GM19239 (cell line): ENCODE measurements at regions not wholly inside any gene's neighbourhood (a gene's known extent, or its start where the extent isn't known, plus 50 kb on each side); places are given as distances from the start of the nearest gene placed in this dataset.
"Not testable (repeated sequence)": the region's sequence is repeated elsewhere in the genome, so short reads cannot be mapped to it uniquely, and the experiment has no call there.

Experiments
- DNase-seq: peaks from one replicate; pipeline ENCODE4 v3.0.0; 2011; ENCODE audit warnings: low spot score; ENCODE audit not compliant: insufficient read length
- FAIRE-seq: peaks from 2 replicates; lab custom pipeline; 2011; peaks lifted over from hg19 to GRCh38; lab: Jason Lieb, UNC

- DNase-seq (peak; percentile 36), FAIRE-seq (peak; percentile 62)
Measured at GRCh38 chr9:96071076-96071814, 195.8 kb downstream of the ERCC6L2 start.

DNA sequence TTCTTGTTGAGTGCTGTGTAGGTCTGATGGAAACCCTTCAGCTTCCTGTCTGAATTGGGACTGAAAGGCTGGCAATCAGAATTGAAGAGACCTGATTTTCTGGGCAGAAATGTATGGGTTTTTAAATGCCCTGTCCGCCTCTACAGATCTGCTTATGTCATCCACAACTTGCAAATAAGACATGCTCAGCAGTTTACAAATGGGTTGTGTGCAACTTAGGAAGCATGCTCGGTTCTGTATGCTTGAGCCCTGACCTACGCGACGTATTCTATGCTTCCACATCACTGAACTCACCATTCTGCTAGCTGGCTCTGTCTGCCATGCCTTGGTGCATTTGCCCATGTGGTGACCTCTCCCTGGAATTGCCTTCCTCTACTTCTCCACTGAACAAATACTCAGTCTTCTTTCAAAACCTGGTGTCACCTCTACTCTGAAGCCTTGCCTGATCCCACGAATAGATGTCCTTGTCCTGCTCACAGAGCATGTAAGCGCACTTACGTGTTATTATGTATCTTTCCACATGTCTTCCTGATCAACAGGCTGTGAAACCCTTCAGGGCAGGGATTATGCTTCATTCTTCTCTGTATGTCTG lies 194.2 kb downstream of the ERCC6L2 start:
- FAIRE-seq (no peak), DNase-seq (no peak)

DNA sequence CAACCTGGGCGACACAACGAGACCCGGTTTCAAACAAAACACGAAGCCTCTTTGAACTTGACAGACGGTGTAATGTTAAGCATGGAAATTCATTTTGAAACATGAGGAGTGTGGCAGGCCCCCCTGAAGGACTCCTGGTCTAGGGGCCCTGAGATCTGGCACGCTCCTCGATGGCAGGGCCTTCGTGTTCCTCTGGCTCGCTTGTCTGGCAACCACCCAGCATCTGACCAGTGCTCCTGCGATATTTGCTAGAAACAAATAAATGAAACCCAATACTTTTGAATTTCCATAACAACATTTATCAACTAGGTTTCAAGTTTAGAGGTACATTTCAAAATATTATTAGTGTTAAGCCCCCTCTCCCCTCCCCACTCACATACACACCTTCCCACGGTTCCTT lies 193.0 kb downstream of the ERCC6L2 start:
- DNase-seq (no peak), FAIRE-seq (no peak)

GRCh38 chr9:96067600-96067999 lies 192.1 kb downstream of the ERCC6L2 start:
- DNase-seq (no peak), FAIRE-seq (no peak)

DNA sequence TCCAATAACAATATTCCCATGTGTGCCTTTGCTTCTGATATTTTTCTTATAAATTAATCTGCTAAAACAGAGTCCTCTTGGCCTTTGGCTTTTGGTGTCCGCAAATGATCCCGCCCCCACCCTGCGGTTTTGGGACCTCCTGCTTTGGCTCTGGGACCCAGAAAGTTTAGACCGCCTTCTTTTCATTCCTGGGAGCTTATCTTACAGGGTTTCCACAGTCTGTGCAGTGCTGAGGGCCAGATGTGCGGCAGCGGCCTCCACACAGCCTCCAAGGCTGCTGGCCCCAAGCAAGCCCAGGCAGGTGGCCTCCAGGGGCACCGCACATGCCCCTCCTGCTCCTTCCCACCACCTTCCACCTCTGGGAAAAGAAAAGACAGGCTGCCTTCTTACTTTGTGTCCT lies 191.5 kb downstream of the ERCC6L2 start:
- FAIRE-seq, result no peak

DNA sequence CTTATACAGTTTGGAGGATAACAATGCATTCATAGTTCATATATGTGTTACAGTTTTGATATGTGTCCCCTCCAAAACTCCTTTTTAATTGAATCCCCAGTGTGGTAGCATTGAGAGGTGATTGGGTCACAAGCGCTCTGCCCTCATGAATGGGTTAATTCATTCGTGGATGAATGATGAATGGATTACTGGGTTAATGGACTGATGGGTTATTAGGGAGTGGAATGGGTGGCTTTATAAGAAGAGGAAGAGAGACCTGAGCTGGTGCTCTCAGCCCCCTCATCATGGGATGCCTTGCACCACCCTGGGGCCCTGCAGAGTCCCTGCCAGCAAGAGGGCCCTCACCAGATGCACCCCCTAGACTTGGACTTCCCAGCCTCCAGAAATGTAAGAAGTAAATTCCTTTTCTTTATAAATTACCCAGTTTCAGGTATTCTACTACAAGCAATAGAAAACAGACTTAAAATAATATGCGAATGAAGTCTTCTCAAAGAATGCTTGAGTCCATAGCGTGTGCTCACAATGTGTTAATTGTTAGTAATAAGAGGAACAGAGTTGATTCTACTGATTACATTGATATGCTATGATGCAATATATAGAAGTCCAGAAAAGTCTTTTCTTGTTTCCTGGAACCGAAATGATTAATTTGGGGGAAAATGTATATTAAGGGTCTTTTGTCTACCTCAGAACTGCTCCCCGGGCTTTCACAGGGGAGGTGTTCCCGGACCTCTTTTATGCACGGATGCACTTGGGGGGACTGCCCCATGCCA lies 190.2 kb downstream of the ERCC6L2 start:
- FAIRE-seq, result no peak
- no peak for DNase-seq

More for the DNA sequence above, 191.5 kb downstream of the ERCC6L2 start:
- DNase-seq, result no peak

DNA sequence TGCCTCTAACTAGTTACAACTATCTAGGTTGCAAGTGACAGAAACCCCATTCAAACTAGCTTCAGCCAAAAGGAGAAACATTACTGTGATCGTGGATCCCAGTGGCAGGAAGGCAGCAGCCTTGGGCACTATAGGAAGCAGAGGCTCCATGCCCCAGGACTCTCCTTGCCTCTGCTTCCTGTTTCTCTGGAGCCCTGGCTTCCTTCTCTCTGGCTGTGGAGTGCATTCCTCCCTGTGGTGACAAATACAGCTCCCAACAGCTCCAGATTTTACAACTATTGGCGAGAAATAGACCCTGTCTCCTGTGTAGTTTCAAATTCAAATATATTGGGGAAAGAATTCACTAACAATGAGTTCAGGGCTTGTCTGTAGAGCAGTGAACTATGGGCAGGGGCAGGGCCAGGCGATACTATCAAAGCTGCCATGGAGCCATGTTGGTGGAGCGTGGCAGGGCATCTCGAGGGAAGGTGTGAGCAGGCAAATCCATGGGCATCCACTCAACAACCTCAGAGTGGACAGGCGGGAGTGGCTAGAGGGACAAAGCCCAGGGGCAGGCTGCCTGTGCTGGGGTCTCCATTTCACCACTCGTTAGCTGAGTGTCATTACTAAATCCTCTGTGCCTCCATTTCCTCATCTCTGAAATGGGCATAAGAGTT lies 189.5 kb downstream of the ERCC6L2 start:
- no peak for FAIRE-seq
- no peak for DNase-seq

- DNase-seq (no peak), FAIRE-seq (no peak)
Measured at GRCh38 chr9:96062854-96063253, 187.4 kb downstream of the ERCC6L2 start.

DNA sequence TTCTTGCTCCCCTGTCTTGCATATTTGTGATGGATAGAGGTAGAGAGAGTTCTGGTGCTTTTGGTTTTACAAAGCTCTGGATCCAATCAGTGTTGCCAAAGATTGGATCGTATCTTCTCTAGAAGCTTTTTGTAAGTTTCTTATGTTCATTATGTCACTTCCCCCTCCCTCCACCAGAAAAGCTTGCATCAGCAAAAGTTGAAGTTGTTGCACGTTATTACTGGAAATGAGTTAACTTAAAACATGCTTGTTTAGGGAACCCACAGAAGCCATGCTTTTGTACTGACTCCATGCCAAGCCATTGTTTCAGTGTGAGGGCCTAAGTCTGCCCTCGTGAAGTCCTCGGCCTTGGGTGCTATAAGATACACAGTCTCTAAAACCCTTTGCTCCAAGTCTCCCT lies 186.5 kb downstream of the ERCC6L2 start:
- DNase-seq, result no peak
- FAIRE-seq, result no peak

GRCh38 chr9:96061293-96061987 lies 185.9 kb downstream of the ERCC6L2 start:
- no peak for DNase-seq
- FAIRE-seq, result no peak

DNA sequence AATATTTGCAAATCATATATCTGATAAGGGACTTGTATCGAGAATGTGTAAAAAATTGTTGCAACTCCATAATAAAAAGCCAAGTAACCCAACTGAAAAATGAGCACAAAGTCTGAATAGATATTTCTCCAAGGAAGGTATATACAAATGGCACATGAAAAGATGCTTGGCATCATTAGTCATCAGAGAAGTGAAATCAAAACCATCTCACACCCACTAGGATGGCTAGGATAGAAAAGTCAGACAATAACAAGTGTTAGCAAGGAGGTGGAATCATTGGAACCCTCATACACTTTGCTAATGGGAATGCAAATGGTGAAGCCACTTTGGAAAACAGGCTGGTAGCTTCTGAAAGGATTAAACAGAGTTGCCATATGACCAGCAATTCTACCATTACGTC lies 182.7 kb downstream of the ERCC6L2 start:
- no peak for DNase-seq
- no peak for FAIRE-seq

DNA sequence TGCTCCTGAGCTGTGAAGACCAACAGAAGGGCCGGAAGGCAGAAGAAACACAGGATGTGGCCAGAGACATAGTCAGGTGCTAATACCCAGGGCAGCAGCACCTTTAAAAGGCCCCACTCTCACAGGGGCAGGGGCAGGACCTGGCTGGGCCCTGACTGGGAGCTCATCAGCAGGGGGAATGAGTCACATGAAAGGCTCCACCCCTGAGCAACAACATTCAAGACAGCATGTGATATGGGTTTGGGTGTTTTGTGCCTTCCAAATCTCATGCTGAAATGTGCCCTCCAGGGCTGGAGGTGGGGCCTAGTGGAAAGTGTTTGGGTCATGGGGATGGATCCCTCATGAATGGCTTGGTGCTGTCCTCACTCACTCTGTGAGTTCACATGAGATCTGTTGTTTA lies 181.7 kb downstream of the ERCC6L2 start:
- no peak for DNase-seq
- no peak for FAIRE-seq

GRCh38 chr9:96056226-96056625 lies 180.7 kb downstream of the ERCC6L2 start:
- DNase-seq (no peak), FAIRE-seq (no peak)

DNA sequence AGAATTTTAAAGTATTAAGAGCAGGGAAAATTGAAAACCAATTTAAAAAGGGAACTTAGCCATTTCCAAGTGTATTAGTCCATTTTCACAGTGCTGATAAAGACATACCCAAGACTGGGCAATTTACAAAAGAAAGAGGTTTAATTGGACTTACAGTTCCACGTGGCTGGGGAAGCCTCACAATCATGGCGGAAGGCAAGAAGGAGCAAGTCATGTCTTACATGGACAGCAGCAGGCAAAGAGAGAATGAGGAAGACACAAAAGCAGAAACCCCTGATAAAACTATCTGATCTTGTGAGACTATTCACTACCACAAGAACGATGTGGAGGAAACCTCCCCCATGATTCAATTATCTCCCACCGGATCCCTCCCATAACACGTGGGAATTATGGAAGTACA lies 178.8 kb downstream of the ERCC6L2 start:
- FAIRE-seq, DNase-seq: not testable (repeated sequence)

DNA sequence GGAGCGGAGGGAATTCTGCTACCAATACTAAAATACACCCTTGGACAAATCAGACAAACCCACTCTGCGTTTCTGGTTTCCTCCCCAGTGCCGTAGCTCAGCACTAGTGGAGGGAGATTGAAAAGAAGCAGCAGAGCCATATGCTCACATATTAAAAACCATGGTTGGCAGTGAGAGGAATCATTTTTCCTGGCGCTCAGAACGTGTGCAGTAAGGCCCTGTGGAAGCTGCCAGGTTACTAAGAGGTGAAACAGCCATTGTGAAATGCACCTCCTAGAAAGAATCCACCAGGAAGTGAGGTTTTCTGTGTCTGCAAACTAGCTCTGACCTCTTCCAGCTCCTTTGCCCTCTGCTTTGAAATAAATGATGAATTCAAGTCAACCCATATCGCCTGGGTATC lies 177.2 kb downstream of the ERCC6L2 start:
- no peak for FAIRE-seq
- no peak for DNase-seq

DNA sequence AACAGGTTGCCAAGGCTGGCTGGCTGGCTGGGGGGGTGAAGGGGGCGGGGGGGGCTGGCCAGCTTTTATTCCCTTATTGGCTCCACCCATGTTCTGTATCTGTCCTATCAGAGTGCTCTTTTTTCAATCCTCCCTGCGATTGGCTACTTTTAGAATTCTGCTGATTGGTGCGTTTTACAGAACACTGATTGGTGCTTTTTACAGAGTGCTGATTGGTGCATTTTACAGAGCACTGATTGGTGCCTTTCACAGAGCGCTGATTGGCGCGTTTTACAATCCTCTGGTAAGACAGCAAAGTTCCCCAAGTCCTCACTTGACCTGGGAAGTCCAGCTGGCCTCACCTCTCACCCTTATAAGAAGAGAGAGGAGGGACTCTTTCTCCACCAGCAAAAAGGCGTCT lies 175.9 kb downstream of the ERCC6L2 start:
- FAIRE-seq, result no peak

GRCh38 chr9:96050861-96051155 lies 175.3 kb downstream of the ERCC6L2 start:
- DNase-seq, result no peak
- no peak for FAIRE-seq

More for the DNA sequence above, 175.9 kb downstream of the ERCC6L2 start:
- DNase-seq, result no peak

GRCh38 chr9:96050048-96050860 lies 174.8 kb downstream of the ERCC6L2 start:
- no peak for DNase-seq
- no peak for FAIRE-seq

- DNase-seq (no peak), FAIRE-seq (no peak)
Measured at GRCh38 chr9:96048956-96049831, 173.7 kb downstream of the ERCC6L2 start.
